ENCODE measurements at regions not wholly inside any gene's neighbourhood (a gene's known extent, or its start where the extent isn't known, plus 50 kb on each side); places are given as distances from the start of the nearest gene placed in this dataset.

DNA sequence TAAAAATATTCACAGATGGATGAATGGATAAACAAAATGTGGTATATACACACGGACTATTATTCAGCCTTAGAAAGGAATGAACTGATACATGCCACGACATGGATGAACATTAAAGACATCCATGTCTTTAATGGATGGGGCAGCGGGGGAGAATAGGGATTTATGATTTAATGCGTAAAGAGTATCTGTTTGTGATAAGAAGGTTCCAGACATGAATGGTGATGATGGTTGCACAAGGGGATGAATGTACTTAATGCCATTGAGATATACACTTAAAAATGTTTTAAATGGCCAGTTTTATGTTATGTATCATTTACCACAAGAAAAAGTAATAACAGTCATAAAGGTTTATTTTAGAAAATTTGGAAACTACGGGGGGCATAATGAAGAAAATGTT is 108.6 kb upstream of the WLS start:
- TF ChIP-seq, protein P1, sequence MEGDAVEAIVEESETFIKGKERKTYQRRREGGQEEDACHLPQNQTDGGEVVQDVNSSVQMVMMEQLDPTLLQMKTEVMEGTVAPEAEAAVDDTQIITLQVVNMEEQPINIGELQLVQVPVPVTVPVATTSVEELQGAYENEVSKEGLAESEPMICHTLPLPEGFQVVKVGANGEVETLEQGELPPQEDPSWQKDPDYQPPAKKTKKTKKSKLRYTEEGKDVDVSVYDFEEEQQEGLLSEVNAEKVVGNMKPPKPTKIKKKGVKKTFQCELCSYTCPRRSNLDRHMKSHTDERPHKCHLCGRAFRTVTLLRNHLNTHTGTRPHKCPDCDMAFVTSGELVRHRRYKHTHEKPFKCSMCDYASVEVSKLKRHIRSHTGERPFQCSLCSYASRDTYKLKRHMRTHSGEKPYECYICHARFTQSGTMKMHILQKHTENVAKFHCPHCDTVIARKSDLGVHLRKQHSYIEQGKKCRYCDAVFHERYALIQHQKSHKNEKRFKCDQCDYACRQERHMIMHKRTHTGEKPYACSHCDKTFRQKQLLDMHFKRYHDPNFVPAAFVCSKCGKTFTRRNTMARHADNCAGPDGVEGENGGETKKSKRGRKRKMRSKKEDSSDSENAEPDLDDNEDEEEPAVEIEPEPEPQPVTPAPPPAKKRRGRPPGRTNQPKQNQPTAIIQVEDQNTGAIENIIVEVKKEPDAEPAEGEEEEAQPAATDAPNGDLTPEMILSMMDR (IDR thresholded peaks at IDR 0.05): no peak
- TF ChIP-seq POLR2A (IDR thresholded peaks at IDR 0.05): no peak
